ENCODE measurements at regions not wholly inside any gene's neighbourhood (a gene's known extent, or its start where the extent isn't known, plus 50 kb on each side); places are given as distances from the start of the nearest gene placed in this dataset.

GRCh38 chr3:3714572-3714971 lies 84.7 kb upstream of the LRRN1 start:
- no peak overlapping the region for H3K27ac ChIP-seq (ENCODE audit: extremely low read depth, low read depth, low read length)
- ChIA-PET CTCF (ENCODE audit: low intra/inter-chr PET ratio) (no interaction called here), POLR2A (no interaction called here)
- in situ Hi-C loops (cut with MboI) (no loop called here), intact Hi-C loops (cut with micrococcal nuclease) (no loop called here)
- no peaks in the 10 kb centered on the region for H4K20me1 ChIP-seq (replicated peaks; ENCODE audit: control insufficient read depth, insufficient read depth, low read length)
- no peak overlapping the region for H3K4me3 ChIP-seq
- H3K36me3 ChIP-seq (ENCODE audit: control insufficient read depth, insufficient read depth, low read length): no peaks in the 10 kb centered on the region
- no TSS peak for BruUV-seq (replicated peaks)
- H3K9me3 ChIP-seq (replicated peaks; ENCODE audit: control insufficient read depth, insufficient read depth, low read depth, low read length): no peaks in the 10 kb centered on the region; the same call in 1 of the 2 replicates
- no peak for FAIRE-seq
- no peak for DNase-seq (ENCODE audit: extremely low read depth in 1 of 4, low spot score in 3 of 4)
- H2AFZ ChIP-seq (ENCODE audit: low read depth, low read length): no peak overlapping the region
- H3K4me2 ChIP-seq (ENCODE audit: insufficient read depth, low read length): no peak overlapping the region
- no peaks in the 10 kb centered on the region for H3K27me3 ChIP-seq (ENCODE audit: control insufficient read depth in 2 of 2, insufficient read depth in 2 of 2, low read length in 2 of 2)
- no peak for TF ChIP-seq POLR2H (tag; IDR thresholded peaks at IDR 0.05; ENCODE audit: low read depth)
- peak; percentile 45; the same call in 1 of the 2 replicates for TF ChIP-seq HCFC1 (IDR thresholded peaks at IDR 0.05; ENCODE audit: low read depth, low read length)
- no peak overlapping the region for H3K9ac ChIP-seq (ENCODE audit: insufficient read depth in 1 of 2, low read depth in 2 of 2, low read length in 2 of 2)
- H3K79me2 ChIP-seq (ENCODE audit: control insufficient read depth, insufficient read depth, low read length): no peaks in the 10 kb centered on the region
- no peak for ATAC-seq
- H3K4me1 ChIP-seq (replicated peaks in 1 of 2; ENCODE audit: control insufficient read depth in 2 of 2, insufficient read depth in 2 of 2, low read length in 2 of 2): no peaks in the 10 kb centered on the region
- H3K9me1 ChIP-seq (ENCODE audit: control insufficient read depth, insufficient read depth, low read length): no peaks in the 10 kb centered on the region

GRCh38 chr3:3712971-3713370 lies 86.3 kb upstream of the LRRN1 start:
- H3K4me1 ChIP-seq (replicated peaks in 1 of 2; ENCODE audit: control insufficient read depth in 2 of 2, insufficient read depth in 2 of 2, low read length in 2 of 2): no peaks in the 10 kb centered on the region
- no peaks in the 10 kb centered on the region for H4K20me1 ChIP-seq (replicated peaks; ENCODE audit: control insufficient read depth, insufficient read depth, low read length)
- H3K4me3 ChIP-seq: no peak overlapping the region
- H3K9me1 ChIP-seq (ENCODE audit: control insufficient read depth, insufficient read depth, low read length): no peaks in the 10 kb centered on the region
- under 1% methylated on average over 6 of the region's 6 CpGs for WGBS (ENCODE audit: insufficient coverage, low coverage, missing lambda C conversion rate)
- CTCF ChIA-PET (ENCODE audit: low intra/inter-chr PET ratio): no interaction called here
- in situ Hi-C loops (cut with MboI): no loop called here
- H3K79me2 ChIP-seq (ENCODE audit: control insufficient read depth, insufficient read depth, low read length): no peaks in the 10 kb centered on the region
- ATAC-seq (no peak), DNase-seq (ENCODE audit: extremely low read depth in 1 of 4, low spot score in 3 of 4) (no peak), FAIRE-seq (no peak)
- POLR2A ChIA-PET: no interaction called here
- intact Hi-C loops (cut with micrococcal nuclease): no loop called here
- H3K36me3 ChIP-seq (ENCODE audit: control insufficient read depth, insufficient read depth, low read length): no peaks in the 10 kb centered on the region
- no peak overlapping the region for H3K4me2 ChIP-seq (ENCODE audit: insufficient read depth, low read length)
- H3K27ac ChIP-seq (ENCODE audit: extremely low read depth, low read depth, low read length): no peak overlapping the region
- BruUV-seq (replicated peaks): no TSS peak
- H3K9me3 ChIP-seq (replicated peaks; ENCODE audit: control insufficient read depth, insufficient read depth, low read depth, low read length): no peaks in the 10 kb centered on the region; the same call in none of the 2 replicates
- H3K9ac ChIP-seq (ENCODE audit: insufficient read depth in 1 of 2, low read depth in 2 of 2, low read length in 2 of 2): no peak overlapping the region
- H2AFZ ChIP-seq (ENCODE audit: low read depth, low read length): no peak overlapping the region
- H3K27me3 ChIP-seq (ENCODE audit: control insufficient read depth in 2 of 2, insufficient read depth in 2 of 2, low read length in 2 of 2): no peaks in the 10 kb centered on the region
- TF ChIP-seq CBFA2T3 (IDR thresholded peaks at IDR 0.05) (no peak), NR3C1 (CRISPR knock-in tag; IDR thresholded peaks at IDR 0.05) (no peak), FOS (IDR thresholded peaks at IDR 0.05; ENCODE audit: extremely low read depth, insufficient read length) (no peak), ZNF165 (CRISPR knock-in tag; IDR thresholded peaks at IDR 0.05; ENCODE audit: borderline replicate concordance) (no peak)

Data from K562 (cell line).